ENCODE measurements at regions not wholly inside any gene's neighbourhood (a gene's known extent, or its start where the extent isn't known, plus 50 kb on each side); places are given as distances from the start of the nearest gene placed in this dataset.

GRCh38 chr4:27218013-27218412 lies 357.4 kb downstream of the STIM2 start:
- in situ Hi-C loops (cut with HindIII; ENCODE audit: low pct_unique_long_range_greater_than_20kb, low sequenced_read_pairs) = no loop called here
- DNase-seq (ENCODE audit: low read depth) = no peak

DNA sequence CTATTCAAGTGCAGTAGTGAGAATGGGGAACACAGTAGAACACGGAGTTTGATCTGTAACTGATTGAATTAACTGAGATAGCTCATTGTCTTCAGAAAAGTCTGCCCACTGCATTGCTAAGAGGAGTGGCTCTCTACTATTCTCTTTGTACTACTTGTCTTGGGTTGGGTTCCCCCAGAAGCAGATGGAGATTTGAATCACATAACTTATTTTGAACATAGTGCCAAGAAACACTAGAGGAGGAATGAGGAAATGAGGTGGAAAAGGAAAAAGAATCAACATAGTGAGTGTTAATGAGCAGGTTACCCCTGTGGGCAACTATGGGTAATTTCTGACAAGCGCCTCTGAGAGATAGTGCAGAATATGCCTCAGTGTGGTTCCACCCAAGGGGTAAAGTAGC lies 362.7 kb downstream of the STIM2 start:
- in situ Hi-C loops (cut with HindIII; ENCODE audit: low pct_unique_long_range_greater_than_20kb, low sequenced_read_pairs) = no loop called here
- DNase-seq (ENCODE audit: low read depth) = no peak

DNA sequence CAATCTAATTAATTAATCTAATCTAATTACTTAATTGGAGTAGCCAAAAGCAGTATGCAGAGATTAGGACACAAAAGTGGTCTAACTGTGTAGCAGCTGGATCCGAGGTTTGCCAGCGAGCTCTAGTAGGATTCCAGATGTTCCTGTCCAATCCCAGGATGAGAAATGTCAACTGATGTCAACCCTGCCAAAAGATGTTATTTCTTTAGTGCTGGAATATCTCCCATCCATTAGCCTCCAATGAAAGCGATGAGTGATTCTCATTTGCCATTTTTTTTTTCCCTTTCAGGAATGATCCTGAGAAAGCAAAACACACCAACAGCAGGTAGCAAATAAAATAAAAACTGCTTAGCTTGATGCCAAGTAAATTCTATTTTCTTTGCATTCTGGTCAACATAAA lies 372.9 kb downstream of the STIM2 start:
- in situ Hi-C loops (cut with HindIII; ENCODE audit: low pct_unique_long_range_greater_than_20kb, low sequenced_read_pairs) = no loop called here
- no peak for DNase-seq (ENCODE audit: low read depth)

- in situ Hi-C loops (cut with HindIII; ENCODE audit: low pct_unique_long_range_greater_than_20kb, low sequenced_read_pairs) = no loop called here
- DNase-seq (ENCODE audit: low read depth) = no peak
These were observed 373.8 kb downstream of the STIM2 start for GRCh38 chr4:27234306-27234899.

- in situ Hi-C loops (cut with HindIII; ENCODE audit: low pct_unique_long_range_greater_than_20kb, low sequenced_read_pairs) = no loop called here
- no peak for DNase-seq (ENCODE audit: low read depth)
These were observed 379.0 kb downstream of the STIM2 start for GRCh38 chr4:27239641-27240040.

GRCh38 chr4:27242217-27242616 lies 381.6 kb downstream of the STIM2 start:
- no peak for DNase-seq (ENCODE audit: low read depth)
- in situ Hi-C loops (cut with HindIII; ENCODE audit: low pct_unique_long_range_greater_than_20kb, low sequenced_read_pairs) = no loop called here

GRCh38 chr4:27245216-27245615 lies 384.6 kb downstream of the STIM2 start:
- DNase-seq (ENCODE audit: low read depth) = no peak
- in situ Hi-C loops (cut with HindIII; ENCODE audit: low pct_unique_long_range_greater_than_20kb, low sequenced_read_pairs) = no loop called here

GRCh38 chr4:27248829-27249228 lies 388.2 kb downstream of the STIM2 start:
- in situ Hi-C loops (cut with HindIII; ENCODE audit: low pct_unique_long_range_greater_than_20kb, low sequenced_read_pairs) = no loop called here

DNA sequence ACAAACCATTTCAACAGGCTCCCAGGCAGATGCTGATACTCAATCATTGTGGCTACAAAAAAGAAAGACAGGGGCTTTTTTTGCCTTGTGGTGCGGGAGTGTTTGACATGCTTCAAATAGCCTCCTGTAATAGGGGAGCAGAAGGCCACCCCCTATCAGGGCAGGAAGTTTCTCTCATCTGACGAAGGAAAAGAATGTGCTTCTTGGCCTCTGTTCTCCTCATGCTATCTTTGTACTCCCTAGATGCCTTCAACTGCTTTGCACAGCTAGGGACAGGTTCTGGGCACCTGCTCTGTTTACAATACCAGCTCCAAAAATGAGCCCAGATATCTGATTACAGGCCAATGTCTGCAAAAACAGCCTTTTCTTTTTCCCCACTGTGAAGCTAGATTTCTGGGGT lies 391.1 kb downstream of the STIM2 start:
- in situ Hi-C loops (cut with HindIII; ENCODE audit: low pct_unique_long_range_greater_than_20kb, low sequenced_read_pairs) = no loop called here
- no peak for DNase-seq (ENCODE audit: low read depth)

More at GRCh38 chr4:27248829-27249228, 388.2 kb downstream of the STIM2 start:
- no peak for DNase-seq (ENCODE audit: low read depth)

GRCh38 chr4:27267339-27267969 lies 406.8 kb downstream of the STIM2 start:
- in situ Hi-C loops (cut with HindIII; ENCODE audit: low pct_unique_long_range_greater_than_20kb, low sequenced_read_pairs) = no loop called here

DNA sequence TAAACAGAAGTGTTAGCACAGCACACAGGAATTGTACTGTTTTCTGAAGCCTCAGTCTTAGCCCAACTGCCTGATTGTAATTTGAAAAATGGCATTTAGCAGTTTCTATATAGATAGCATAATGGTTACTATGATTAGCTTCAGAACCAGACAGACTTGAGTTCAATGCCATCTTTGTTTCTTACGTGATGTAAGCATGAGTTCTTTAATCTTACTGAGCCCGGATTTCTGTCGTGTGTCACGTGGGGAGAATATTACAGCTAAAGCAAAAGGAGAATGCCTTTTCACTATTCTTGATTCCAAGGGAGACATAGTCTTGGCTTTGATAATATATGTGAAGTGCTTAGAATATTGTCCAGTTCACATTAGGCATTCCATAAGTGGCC lies 407.3 kb downstream of the STIM2 start:
- no peak for DNase-seq (ENCODE audit: low read depth)
- in situ Hi-C loops (cut with HindIII; ENCODE audit: low pct_unique_long_range_greater_than_20kb, low sequenced_read_pairs) = no loop called here

More at GRCh38 chr4:27267339-27267969, 406.8 kb downstream of the STIM2 start:
- DNase-seq (ENCODE audit: low read depth) = no peak

DNA sequence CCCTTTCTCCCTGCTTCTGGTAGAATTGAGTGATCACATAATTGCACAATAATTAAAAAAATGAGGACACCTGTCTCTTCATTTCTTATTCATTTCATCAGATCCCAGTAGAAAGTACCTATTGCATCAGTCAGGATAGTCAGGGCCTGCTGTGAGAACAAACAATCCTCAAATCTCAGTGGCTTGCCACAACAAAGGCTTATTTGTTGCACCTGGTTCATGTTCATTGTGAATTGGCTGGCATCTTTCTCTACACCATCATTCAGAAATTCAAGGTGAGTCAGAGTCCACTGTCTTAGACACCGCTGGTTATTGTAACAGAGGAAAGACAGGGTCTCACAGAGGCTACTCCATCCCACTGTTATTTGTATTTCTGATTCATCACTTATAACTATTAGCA lies 409.8 kb downstream of the STIM2 start:
- in situ Hi-C loops (cut with HindIII; ENCODE audit: low pct_unique_long_range_greater_than_20kb, low sequenced_read_pairs) = no loop called here
- no peak for DNase-seq (ENCODE audit: low read depth)

DNA sequence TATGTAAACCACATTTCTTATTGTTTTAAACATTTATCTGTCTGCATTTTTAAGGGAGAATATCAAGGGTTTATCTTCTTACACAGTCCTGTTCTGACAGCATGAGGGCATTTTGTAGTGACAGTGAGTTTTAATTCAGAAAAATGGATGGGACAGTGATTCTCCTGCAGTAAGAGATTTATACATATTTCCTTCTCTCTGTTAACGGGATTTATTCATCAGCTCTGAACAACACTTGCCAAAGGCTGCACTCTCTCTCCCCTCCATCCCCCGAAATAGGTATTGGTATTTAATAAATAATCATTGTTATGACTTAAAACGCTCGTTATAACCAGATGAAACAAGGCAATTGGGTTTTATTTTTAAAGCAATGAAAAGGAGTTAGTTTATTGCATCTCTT lies 410.9 kb downstream of the STIM2 start:
- no peak for DNase-seq (ENCODE audit: low read depth)
- in situ Hi-C loops (cut with HindIII; ENCODE audit: low pct_unique_long_range_greater_than_20kb, low sequenced_read_pairs) = no loop called here

DNA sequence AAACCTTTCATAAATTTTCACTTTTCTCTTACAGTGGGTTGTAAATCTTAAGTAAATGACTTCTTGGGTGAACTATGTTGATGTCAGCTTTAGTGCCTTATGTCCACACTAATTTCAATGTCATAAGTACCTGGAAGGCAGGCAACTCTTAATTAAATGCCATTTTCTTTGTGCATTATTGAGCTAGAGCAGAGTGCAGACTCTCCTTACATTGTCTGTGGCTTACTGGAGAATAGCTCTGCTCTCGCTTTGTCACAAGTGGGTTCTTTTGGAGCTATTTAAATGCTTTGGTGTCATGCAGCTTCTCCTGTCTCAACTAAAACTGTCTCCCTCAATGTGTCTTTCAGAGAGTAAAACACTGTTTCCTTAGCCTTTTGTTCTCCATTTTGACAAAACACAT lies 411.6 kb downstream of the STIM2 start:
- in situ Hi-C loops (cut with HindIII; ENCODE audit: low pct_unique_long_range_greater_than_20kb, low sequenced_read_pairs) = no loop called here
- no peak for DNase-seq (ENCODE audit: low read depth)

DNA sequence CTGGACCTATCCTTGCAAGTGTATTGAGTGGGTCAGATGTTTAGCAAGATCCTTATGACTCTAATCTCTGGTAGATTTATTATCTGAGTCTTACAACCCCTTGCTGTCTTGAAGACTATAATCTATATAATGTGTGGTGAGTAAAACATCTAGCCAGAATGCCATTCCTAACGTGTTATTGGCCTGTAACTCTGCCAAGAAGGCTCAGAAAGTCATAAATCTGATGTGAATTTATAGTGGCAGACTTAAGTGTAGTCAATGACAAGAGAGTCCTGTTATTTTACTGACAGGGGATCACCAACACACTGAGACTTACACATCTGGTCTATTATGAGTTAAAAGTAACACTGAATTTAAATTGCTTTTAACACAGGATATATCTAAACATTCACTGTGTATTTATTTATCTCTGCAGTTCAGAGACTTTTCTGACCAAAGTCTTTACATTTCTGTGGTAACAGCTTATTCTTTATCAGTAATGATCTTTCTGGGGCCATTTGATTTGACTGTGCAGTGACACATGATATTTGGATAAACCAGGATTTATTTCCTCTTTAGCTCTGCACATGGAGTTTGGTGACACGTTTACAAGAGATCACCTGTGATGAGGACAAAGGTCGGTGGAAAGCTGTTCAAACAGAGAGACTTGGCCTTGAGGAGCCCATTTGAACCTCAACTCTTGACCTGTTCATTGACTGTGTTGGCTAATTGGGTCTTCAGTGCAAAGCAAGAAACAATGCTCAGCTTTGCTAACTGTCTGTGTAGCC lies 415.8 kb downstream of the STIM2 start:
- no peak for DNase-seq (ENCODE audit: low read depth)
- in situ Hi-C loops (cut with HindIII; ENCODE audit: low pct_unique_long_range_greater_than_20kb, low sequenced_read_pairs) = no loop called here

DNA sequence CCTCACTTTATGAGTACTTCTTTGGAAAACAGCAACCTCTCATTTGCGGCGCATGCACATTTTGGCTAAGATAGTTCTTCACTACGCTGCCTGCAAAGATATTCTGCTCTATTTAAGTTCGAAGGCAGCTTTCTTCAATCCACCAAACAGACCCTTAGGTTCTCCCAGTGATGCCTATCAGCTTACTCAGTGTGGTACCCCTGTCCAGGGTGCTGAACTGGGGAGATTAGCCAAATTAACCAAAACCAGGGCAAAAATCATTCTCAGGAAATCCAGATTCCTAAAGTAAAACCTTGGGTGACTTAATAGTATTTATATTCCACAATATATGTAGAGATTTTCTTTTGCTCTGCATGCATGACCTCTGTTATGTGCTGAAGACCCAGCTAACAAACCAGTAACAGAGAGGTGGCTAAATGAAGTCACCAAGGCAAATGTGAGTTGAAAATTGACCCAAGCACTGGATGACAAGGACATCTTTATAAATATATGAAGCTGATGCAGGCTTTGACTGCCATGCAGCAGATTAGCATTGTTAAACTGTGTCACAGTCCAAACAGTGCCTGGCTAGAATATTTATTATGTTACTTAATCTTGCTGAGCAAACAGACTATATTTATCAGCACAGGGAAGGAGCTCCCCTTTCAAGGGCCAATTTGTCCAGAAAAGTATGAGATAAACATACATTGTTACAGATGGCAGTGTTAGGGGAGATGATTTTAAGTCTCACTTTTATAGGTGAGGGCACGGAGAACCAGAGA lies 418.2 kb downstream of the STIM2 start:
- in situ Hi-C loops (cut with HindIII; ENCODE audit: low pct_unique_long_range_greater_than_20kb, low sequenced_read_pairs) = no loop called here
- DNase-seq (ENCODE audit: low read depth) = peak; percentile 10

DNA sequence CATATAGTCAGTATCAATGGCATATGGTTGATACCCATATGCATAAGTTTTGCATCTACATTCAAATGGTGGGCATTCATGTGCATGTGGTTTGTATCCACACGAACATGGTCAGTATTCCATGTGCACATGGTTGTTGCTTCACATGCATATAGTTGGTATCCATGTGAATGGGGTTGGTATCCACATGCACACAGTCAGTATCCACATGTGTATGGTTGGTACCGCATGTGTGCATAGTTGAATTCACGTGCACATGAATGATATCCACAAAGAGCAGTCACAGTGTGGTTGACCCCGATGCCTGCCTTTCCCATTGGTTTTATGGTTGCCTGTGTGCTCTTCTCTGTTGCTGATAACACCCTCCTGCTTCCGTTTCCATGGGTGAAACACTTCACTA lies 427.9 kb downstream of the STIM2 start:
- in situ Hi-C loops (cut with HindIII; ENCODE audit: low pct_unique_long_range_greater_than_20kb, low sequenced_read_pairs) = no loop called here
- DNase-seq (ENCODE audit: low read depth) = no peak

GRCh38 chr4:27289704-27290103 lies 429.1 kb downstream of the STIM2 start:
- in situ Hi-C loops (cut with HindIII; ENCODE audit: low pct_unique_long_range_greater_than_20kb, low sequenced_read_pairs) = no loop called here
- no peak for DNase-seq (ENCODE audit: low read depth)

DNA sequence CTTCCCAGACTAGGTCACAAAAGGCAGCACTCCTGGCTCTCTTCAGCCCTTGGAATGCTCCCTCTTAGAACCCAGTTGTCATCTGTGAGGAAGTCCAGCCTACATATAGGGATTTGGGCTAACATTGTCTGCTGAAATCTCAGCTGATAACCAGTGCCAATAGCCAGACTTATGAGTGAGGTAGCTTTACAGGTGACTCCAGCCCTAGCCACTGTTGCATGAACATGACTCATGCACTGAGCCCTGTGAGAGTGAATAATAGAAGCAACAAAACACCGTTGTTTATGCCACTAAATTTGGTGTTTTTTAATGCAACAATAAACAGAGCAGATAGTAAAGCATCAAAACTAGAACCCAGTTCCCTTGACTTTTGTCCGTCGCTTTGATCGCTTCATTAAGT lies 433.2 kb downstream of the STIM2 start:
- DNase-seq (ENCODE audit: low read depth) = no peak
- in situ Hi-C loops (cut with HindIII; ENCODE audit: low pct_unique_long_range_greater_than_20kb, low sequenced_read_pairs) = no loop called here
